ENCODE measurements at regions not wholly inside any gene's neighbourhood (a gene's known extent, or its start where the extent isn't known, plus 50 kb on each side); places are given as distances from the start of the nearest gene placed in this dataset.

GRCh38 chr1:168907053-168907452 lies 178.0 kb upstream of the DPT start:
- no peak for TF ChIP-seq ZNF274 (IDR thresholded peaks at IDR 0.05; ENCODE audit: low read depth, low read length)
- TF ChIP-seq YY1 (IDR thresholded peaks at IDR 0.05; ENCODE audit: insufficient read depth, insufficient read length) = no peak
- no peak for TF ChIP-seq SUZ12 (IDR thresholded peaks at IDR 0.05; ENCODE audit: extremely low read depth, insufficient read depth, insufficient read length)
